ENCODE measurements at regions not wholly inside any gene's neighbourhood (a gene's known extent, or its start where the extent isn't known, plus 50 kb on each side); places are given as distances from the start of the nearest gene placed in this dataset.

DNA sequence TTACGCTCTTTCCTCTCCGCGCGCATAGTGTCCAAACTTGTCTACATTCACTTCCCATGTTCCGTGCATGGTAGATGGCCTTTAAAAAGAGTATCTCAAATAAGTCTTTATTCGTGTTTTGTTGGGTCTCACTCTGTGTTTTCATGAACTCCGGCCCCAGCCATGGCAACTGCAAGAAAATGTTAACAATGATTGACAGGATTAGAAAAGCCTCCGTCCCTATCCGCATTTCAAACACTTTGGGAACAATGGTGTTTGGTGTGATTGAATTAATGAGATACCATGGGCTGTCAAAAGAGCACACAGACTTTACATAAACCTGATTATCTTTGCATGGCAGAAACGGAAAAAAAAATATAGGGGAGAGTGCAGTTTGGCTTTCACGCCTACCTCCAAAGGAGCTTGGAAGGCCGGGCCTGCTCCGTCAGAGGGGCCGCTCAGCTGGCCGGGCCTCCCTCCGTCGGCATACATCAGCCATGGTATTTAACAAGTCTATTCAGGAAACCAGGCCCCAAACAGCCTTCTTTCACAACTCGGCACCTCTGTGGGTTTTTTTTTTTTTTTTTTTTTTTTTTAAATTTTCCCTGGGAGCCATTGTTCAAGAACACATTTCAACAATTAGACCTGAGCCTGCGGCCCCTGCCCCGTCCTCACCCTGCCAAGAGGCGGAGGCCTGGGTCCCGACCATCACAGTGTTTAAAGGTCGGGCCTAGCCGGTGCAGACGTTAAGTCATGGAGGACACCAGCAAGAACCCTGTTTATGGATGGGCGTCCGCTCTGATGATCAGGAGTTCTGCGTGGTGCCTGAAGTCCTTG lies 323.8 kb upstream of the IRX4 start:
- ATAC-seq (no peak), DNase-seq (peak; percentile 7)
- H3K9me3 Mint-ChIP-seq (ENCODE audit: insufficient read depth) = no peaks in the 10 kb centered on the region
- H3K27ac Mint-ChIP-seq = no peak overlapping the region
- CTCF ChIA-PET = no interaction called here
- no peak overlapping the region for H3K4me3 Mint-ChIP-seq
- POLR2A ChIA-PET = no interaction called here
- H3K36me3 Mint-ChIP-seq (ENCODE audit: low read depth) = no peaks in the 10 kb centered on the region
- H3K27me3 Mint-ChIP-seq (ENCODE audit: low read depth) = no peaks in the 10 kb centered on the region
- H3K4me1 Mint-ChIP-seq (ENCODE audit: low read depth) = no peaks in the 10 kb centered on the region

DNA sequence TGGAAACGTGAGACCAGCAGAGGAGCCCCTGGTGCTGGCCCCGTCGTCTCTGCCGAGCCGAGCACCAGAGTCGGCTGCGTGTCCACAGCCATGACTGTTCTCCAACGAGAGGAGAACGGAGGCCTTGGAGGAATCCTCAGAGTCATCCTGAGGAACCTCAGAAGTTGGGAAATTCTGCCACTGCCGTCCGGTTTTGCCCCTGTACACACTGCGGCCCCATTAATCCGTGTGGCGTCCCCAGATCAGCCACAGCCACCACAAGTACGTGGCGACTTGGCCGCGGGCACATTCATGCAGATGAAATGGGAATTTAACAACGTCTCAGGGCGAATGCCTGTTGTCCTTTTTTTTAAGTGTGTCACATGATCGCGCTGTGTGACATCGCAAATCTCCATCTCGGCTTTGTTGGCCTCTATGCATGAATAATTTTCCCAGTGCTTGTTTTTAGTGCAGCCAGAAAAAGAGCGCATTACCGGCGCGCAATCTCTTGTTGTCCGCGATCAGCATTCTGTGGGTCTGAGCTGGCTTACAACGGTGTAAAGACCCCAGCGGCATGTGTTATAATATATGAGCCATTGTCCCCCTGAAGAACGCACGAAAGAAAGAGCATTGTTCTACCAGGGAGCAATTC lies 323.0 kb upstream of the IRX4 start:
- Mint-ChIP-seq H3K4me3 (no peak overlapping the region), H3K9me3 (ENCODE audit: insufficient read depth) (no peaks in the 10 kb centered on the region), H3K27ac (no peak overlapping the region), H3K27me3 (ENCODE audit: low read depth) (no peaks in the 10 kb centered on the region), H3K36me3 (ENCODE audit: low read depth) (no peaks in the 10 kb centered on the region), H3K4me1 (ENCODE audit: low read depth) (no peaks in the 10 kb centered on the region)
- no peak for ATAC-seq
- peak; percentile 7 for DNase-seq
- POLR2A ChIA-PET = no interaction called here
- CTCF ChIA-PET = no interaction called here

DNA sequence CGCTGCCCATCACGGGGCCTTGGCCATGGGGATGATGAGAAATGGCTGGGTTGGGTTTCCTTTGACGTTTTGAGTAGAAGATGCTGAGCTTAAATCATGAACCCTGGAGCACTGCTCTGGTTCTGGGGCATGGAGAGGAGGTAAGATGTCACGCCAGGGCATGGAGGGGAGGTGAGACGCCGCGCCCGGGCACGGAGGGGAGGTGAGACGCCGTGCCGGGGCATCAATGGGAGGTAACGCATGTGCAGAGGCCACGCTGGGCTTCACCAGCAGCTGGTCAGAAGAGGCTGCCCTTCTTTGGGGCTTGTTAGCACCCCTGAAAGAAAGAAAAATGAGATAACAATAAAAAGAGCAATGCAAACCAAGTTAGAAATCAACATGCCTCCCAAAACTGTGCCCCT lies 322.5 kb upstream of the IRX4 start:
- Mint-ChIP-seq H3K27ac (no peak overlapping the region), H3K4me3 (no peak overlapping the region), H3K36me3 (ENCODE audit: low read depth) (no peaks in the 10 kb centered on the region), H3K27me3 (ENCODE audit: low read depth) (no peaks in the 10 kb centered on the region), H3K9me3 (ENCODE audit: insufficient read depth) (no peaks in the 10 kb centered on the region), H3K4me1 (ENCODE audit: low read depth) (no peaks in the 10 kb centered on the region)
- POLR2A ChIA-PET = no interaction called here
- CTCF ChIA-PET = no interaction called here
- ATAC-seq (no peak), DNase-seq (no peak)

DNA sequence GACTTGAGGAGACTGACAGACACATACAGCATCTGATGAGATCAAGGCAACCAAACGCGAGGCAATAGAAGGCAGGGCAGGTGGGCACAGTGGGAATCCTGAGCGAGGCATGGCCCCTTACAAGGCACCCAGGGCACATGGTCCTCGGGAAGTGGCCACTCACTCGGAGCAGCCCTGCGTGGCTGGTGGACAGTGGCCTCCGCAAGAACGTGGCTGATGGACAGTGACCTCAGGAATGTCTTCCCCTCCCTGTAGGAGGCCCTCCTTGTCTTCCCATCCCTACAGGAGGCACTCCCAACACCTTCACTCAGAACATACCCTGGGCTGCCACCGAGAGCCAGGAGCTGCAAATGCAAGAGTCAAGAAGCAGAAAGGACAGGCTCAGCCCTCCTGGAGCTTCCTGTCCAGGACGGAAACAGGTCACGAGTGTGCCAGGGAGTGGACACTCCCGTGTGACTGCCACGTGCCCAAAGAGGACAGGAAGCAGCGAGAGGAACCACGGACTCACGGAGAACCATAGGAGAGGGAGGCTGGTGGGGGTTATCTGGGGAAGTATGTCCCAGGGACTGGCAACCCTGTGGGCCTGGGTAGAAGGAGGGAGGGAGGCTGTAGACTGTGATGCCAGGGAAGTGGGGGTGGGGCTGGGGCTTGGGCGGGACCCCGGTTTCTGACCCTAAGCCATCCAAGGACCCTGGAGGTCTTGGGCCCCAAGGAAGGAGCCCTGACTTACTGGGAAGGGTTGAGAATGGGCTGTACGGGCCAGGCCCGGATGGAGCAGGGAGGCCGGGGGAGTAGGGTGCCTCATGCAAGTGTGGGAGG lies 321.9 kb upstream of the IRX4 start:
- Mint-ChIP-seq H3K36me3 (ENCODE audit: low read depth) (no peaks in the 10 kb centered on the region), H3K9me3 (ENCODE audit: insufficient read depth) (no peaks in the 10 kb centered on the region), H3K4me3 (no peak overlapping the region), H3K4me1 (ENCODE audit: low read depth) (no peaks in the 10 kb centered on the region), H3K27ac (no peak overlapping the region), H3K27me3 (ENCODE audit: low read depth) (no peaks in the 10 kb centered on the region)
- DNase-seq (peak; percentile 12), ATAC-seq (no peak)
- POLR2A ChIA-PET = no interaction called here
- CTCF ChIA-PET = no interaction called here

DNA sequence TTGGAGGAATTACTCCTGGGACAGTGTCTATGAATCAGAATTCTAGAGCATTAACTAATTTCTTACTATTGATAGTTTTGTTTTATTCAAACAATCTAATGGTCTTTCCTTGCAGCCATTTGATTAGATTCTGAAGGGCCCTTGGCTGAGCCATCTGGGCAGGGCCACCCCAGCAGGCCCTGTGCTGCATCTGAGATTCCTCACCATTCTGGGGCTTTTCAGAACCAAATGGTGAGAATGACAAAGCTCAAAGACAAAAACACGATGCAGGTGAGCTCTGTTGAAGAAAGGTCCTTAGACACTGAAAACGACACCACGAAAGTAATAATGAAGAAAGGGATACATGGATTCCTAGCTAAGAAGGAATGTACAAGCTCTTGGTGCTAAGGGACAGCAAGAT lies 321.0 kb upstream of the IRX4 start:
- Mint-ChIP-seq H3K27ac (no peak overlapping the region), H3K4me1 (ENCODE audit: low read depth) (no peaks in the 10 kb centered on the region), H3K27me3 (ENCODE audit: low read depth) (no peaks in the 10 kb centered on the region), H3K4me3 (no peak overlapping the region), H3K9me3 (ENCODE audit: insufficient read depth) (no peaks in the 10 kb centered on the region), H3K36me3 (ENCODE audit: low read depth) (no peaks in the 10 kb centered on the region)
- POLR2A ChIA-PET = no interaction called here
- DNase-seq = no peak
- no peak for ATAC-seq
- CTCF ChIA-PET = no interaction called here

DNA sequence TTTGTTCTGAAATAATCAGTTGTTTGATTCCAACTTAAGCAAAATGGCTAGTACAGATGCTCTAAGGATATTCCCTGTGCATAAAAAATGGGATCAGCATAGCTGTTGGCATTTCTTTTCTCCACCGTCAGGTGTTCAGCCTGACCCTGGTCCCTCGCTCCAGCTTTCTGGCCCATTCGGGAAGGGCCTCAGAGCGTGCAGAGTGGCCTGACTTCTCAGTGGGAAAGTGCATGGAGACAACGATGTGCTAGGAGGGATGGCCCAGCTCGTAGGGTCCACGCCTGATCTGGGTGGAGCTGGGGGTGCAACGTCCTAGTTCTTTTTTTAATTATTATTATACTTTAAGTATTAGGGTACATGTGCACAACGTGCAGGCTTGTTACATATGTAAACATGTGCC lies 319.1 kb upstream of the IRX4 start:
- no peaks in the 10 kb centered on the region for H3K27me3 Mint-ChIP-seq (ENCODE audit: low read depth)

DNA sequence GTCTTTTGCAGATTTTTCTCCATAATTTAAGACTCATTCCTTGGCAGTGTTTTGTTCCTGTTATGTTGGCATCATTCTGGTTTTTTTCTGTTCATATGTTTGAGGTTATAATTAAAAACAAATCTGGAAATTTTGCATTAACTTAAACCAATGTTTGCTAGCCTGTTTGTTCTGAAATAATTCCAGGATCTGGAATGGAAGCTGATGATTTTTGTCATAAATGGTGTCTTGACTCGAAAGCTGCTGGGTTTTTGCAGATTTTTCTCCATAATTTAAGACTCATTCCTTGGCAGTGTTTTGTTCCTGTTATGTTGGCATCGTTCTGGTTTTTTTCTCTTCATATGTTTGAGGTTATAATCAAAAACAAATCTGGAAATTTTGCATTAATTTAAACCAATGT lies 318.7 kb upstream of the IRX4 start:
- Mint-ChIP-seq H3K9me3 (ENCODE audit: insufficient read depth) (no peaks in the 10 kb centered on the region), H3K27me3 (ENCODE audit: low read depth) (no peaks in the 10 kb centered on the region), H3K4me3 (no peak overlapping the region), H3K36me3 (ENCODE audit: low read depth) (no peaks in the 10 kb centered on the region), H3K27ac (no peak overlapping the region), H3K4me1 (ENCODE audit: low read depth) (no peaks in the 10 kb centered on the region)
- ChIA-PET POLR2A (no interaction called here), CTCF (interaction anchor here (0.7 kb wide), 1 partner anchor 109 kb away, joined by 3 read pairs; no protein-coding TSS in a partner anchor)
- no peak for DNase-seq
- no peak for ATAC-seq

More for the DNA sequence above, 319.1 kb upstream of the IRX4 start:
- ChIA-PET CTCF (interaction anchor here (0.7 kb wide), 1 partner anchor 110 kb away, joined by 3 read pairs; no protein-coding TSS in a partner anchor), POLR2A (no interaction called here)
- Mint-ChIP-seq H3K4me3 (no peak overlapping the region), H3K36me3 (ENCODE audit: low read depth) (no peaks in the 10 kb centered on the region), H3K27ac (no peak overlapping the region), H3K9me3 (ENCODE audit: insufficient read depth) (no peaks in the 10 kb centered on the region), H3K4me1 (ENCODE audit: low read depth) (no peaks in the 10 kb centered on the region)
- DNase-seq = no peak
- no peak for ATAC-seq

DNA sequence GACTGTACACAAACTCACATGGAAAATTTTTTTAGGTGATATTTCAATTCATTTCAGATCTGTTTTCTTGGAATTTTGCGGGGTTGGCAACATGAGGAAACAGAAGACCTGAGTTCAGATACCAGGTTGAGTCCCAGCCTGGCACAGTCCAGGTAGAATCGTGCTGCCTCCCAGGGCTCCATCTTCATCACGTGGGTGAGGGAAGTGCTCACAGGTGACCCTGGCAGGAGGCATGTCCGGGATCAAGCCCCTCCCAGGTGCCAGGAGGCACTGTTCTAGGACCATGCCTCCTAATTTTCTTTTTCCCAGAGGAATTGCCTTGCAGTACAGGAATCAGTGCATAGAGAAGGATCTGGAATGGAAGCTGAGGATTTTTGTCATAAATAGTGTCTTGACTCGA lies 318.3 kb upstream of the IRX4 start:
- no peaks in the 10 kb centered on the region for H3K9me3 Mint-ChIP-seq (ENCODE audit: insufficient read depth)
- no peak for ATAC-seq
- no peak overlapping the region for H3K4me3 Mint-ChIP-seq
- no peak for DNase-seq
- H3K4me1 Mint-ChIP-seq (ENCODE audit: low read depth) = no peaks in the 10 kb centered on the region
- ChIA-PET POLR2A (no interaction called here), CTCF (interaction anchor here (0.7 kb wide), 1 partner anchor 109 kb away, joined by 3 read pairs; no protein-coding TSS in a partner anchor)
- H3K36me3 Mint-ChIP-seq (ENCODE audit: low read depth) = no peaks in the 10 kb centered on the region
- H3K27me3 Mint-ChIP-seq (ENCODE audit: low read depth) = no peaks in the 10 kb centered on the region
- no peak overlapping the region for H3K27ac Mint-ChIP-seq

DNA sequence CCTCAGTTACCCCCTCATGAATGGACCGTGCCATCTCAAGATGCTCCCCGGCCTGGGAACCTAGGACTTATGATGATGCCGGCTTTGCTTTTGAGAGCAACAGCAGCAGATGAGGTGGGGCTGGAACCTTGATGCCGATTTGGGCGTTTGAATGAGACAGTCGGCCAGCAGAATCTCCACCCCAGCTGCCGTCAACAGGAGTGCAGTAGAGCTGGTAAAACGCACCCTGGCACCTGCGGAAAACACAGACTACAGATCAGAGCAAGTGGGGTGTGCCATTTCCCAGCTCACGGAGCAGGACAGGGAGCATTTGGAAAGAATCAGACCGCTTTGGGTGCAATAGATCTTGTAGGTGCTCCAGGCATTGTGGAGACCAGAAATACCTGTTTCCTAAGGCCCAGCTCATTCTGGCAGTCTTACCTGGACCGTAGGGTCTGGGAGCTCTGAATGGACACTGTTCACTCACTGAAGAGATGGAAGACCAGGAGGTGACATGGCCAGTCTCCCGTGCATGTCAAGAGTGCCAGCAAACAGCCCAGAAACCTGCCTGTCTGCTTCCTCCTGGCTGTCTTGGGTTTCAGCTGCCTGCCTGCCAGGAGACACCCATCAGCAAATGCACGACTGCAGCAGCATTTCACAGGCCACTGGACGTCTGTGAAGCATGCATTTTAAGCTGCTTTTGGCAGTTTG lies 317.7 kb upstream of the IRX4 start:
- Mint-ChIP-seq H3K36me3 (ENCODE audit: low read depth) (no peaks in the 10 kb centered on the region), H3K9me3 (ENCODE audit: insufficient read depth) (no peaks in the 10 kb centered on the region), H3K27ac (no peak overlapping the region), H3K4me3 (no peak overlapping the region), H3K4me1 (ENCODE audit: low read depth) (no peaks in the 10 kb centered on the region), H3K27me3 (ENCODE audit: low read depth) (no peaks in the 10 kb centered on the region)
- no peak for ATAC-seq
- no peak for DNase-seq
- CTCF ChIA-PET = no interaction called here
- POLR2A ChIA-PET = no interaction called here

DNA sequence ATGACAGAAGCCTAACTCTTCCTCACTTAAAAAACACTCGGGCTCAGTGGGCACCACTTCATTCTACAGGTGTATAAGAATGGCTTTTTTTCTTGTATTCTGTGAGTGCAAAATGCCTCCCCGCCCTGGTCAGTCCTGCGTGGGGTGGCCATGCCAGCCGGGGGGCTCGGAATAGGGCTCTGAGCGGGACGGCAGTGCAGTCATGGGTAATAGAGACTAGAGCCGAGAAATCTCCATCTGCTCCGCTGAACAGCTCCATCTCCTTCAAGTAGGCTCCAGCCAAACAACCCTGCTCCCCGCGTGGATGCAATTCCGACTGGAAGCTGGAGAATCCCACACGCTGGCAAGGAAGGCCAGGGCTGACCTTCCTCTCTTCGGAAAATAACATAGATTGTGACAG lies 317.0 kb upstream of the IRX4 start:
- ChIA-PET POLR2A (no interaction called here), CTCF (no interaction called here)
- Mint-ChIP-seq H3K27ac (no peak overlapping the region), H3K27me3 (ENCODE audit: low read depth) (no peaks in the 10 kb centered on the region), H3K4me1 (ENCODE audit: low read depth) (no peaks in the 10 kb centered on the region), H3K9me3 (ENCODE audit: insufficient read depth) (no peaks in the 10 kb centered on the region), H3K4me3 (no peak overlapping the region), H3K36me3 (ENCODE audit: low read depth) (no peaks in the 10 kb centered on the region)
- ATAC-seq (no peak), DNase-seq (no peak)

DNA sequence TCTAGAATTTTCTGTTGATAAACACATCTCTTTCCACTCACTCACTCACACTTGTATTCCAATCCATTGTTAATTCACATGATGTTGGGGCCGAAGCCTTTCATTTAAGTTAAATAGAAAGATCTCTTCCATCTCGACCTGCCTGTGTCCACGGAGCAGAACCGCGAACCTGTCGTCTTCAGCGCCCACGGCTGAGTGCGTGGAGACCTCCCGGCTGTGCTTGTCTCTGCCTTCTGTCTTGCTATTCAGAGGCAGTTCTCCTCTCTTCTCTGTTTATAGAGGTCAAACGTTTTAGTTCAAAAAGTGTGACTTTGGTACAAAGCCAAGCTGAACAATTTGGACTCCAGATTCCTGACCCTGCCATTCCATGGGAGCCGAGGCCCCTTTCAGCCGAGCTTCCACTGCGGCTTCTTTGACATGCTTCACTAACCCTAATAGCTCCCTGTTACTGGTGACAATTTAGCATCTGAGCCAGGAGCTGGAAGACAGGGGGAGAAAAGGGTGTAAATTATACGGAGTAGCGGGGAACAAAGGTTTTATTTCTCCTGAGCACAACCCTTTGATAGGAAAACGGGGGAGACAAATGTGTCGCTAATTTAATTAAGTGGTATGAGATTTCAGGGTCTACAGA lies 314.4 kb upstream of the IRX4 start:
- ChIA-PET CTCF (no interaction called here), POLR2A (no interaction called here)
- H3K36me3 Mint-ChIP-seq (ENCODE audit: low read depth) = no peaks in the 10 kb centered on the region
- no peaks in the 10 kb centered on the region for H3K9me3 Mint-ChIP-seq (ENCODE audit: insufficient read depth)
- ATAC-seq (no peak), DNase-seq (no peak)
- no peak overlapping the region for H3K27ac Mint-ChIP-seq
- no peaks in the 10 kb centered on the region for H3K4me1 Mint-ChIP-seq (ENCODE audit: low read depth)
- H3K4me3 Mint-ChIP-seq = no peak overlapping the region
- H3K27me3 Mint-ChIP-seq (ENCODE audit: low read depth) = no peaks in the 10 kb centered on the region
